ENCODE measurements at regions not wholly inside any gene's neighbourhood (a gene's known extent, or its start where the extent isn't known, plus 50 kb on each side); places are given as distances from the start of the nearest gene placed in this dataset.

DNA sequence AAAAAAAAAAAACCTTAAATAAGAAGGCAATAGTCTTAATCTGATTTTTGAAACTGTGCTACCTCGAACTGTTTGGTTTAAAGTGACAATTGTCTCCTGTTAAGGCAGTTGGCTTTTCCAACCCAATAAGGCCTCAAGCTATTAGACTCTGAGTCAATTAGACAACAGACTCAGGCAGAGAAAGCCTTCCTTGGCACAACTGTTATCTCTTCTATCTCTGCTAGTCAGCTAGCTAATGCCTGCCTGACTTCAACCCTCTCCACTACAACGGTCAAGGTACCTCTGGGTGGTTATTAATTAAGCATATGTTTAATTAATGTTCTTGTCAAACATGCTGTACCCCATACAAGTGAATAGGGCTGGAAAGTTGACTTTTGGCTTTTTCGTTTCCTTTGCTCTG, 110.2 kb upstream of the NLGN1 start:
- TF ChIP-seq CTCF (IDR thresholded peaks at IDR 0.05): no peak
- TF ChIP-seq, protein P1, sequence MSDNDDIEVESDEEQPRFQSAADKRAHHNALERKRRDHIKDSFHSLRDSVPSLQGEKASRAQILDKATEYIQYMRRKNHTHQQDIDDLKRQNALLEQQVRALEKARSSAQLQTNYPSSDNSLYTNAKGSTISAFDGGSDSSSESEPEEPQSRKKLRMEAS (CRISPR knock-in tag; IDR thresholded peaks at IDR 0.05): no peak
- TF ChIP-seq, protein P2, sequence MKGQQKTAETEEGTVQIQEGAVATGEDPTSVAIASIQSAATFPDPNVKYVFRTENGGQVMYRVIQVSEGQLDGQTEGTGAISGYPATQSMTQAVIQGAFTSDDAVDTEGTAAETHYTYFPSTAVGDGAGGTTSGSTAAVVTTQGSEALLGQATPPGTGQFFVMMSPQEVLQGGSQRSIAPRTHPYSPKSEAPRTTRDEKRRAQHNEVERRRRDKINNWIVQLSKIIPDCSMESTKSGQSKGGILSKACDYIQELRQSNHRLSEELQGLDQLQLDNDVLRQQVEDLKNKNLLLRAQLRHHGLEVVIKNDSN (CRISPR knock-in tag; IDR thresholded peaks at IDR 0.05): no peak
- TF ChIP-seq, protein P3, sequence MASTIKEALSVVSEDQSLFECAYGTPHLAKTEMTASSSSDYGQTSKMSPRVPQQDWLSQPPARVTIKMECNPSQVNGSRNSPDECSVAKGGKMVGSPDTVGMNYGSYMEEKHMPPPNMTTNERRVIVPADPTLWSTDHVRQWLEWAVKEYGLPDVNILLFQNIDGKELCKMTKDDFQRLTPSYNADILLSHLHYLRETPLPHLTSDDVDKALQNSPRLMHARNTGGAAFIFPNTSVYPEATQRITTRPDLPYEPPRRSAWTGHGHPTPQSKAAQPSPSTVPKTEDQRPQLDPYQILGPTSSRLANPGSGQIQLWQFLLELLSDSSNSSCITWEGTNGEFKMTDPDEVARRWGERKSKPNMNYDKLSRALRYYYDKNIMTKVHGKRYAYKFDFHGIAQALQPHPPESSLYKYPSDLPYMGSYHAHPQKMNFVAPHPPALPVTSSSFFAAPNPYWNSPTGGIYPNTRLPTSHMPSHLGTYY (CRISPR knock-in tag; IDR thresholded peaks at IDR 0.05): no peak
- TF ChIP-seq, protein P4, sequence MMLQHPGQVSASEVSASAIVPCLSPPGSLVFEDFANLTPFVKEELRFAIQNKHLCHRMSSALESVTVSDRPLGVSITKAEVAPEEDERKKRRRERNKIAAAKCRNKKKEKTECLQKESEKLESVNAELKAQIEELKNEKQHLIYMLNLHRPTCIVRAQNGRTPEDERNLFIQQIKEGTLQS (CRISPR knock-in tag; conservative IDR thresholded peaks at IDR 0.05): no peak
- no peak for TF ChIP-seq ZBTB43 (CRISPR knock-in tag; IDR thresholded peaks at IDR 0.05)
- no peak for TF ChIP-seq TCF7 (CRISPR knock-in tag; IDR thresholded peaks at IDR 0.05; ENCODE audit: low read depth)
- TF ChIP-seq FOXP1 (CRISPR knock-in tag; IDR thresholded peaks at IDR 0.05; ENCODE audit: borderline replicate concordance): no peak
- no peak for TF ChIP-seq NFE2L1 (CRISPR knock-in tag; IDR thresholded peaks at IDR 0.05)
- no peak for TF ChIP-seq CREB1 (CRISPR knock-in tag; IDR thresholded peaks at IDR 0.05)
